ENCODE measurements at regions not wholly inside any gene's neighbourhood (a gene's known extent, or its start where the extent isn't known, plus 50 kb on each side); places are given as distances from the start of the nearest gene placed in this dataset.

DNA sequence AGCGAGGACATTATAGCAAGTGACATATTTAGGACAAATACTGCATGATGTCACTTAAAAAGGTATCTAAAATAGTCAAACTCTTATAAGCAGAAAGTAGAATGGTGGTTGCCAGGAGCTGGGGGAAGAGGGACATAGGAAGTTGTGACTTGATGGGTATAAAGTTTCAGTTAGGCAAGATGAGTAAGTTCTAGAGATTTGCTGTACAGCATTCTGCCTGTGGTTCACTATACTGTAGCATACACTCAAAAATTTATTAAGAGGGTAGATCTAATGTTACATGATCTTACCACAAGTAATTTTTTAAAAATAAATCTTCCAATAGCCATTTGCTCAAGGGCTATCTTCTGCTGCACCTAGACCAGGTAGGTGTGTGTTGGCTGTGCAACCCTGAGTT, 78.1 kb upstream of the NPAS2 start:
- ATAC-seq (no peak), FAIRE-seq (no peak)

More for the DNA sequence above, 78.1 kb upstream of the NPAS2 start:
- Histone ChIP-seq H4K20me1 (ENCODE audit: control insufficient read depth, insufficient read depth) (no peaks in the 10 kb centered on the region), H3K4me3 (no peak overlapping the region), H3K27me3 (replicated peaks in 1 of 2; ENCODE audit: control insufficient read depth in 2 of 2, insufficient read depth in 2 of 2, low read length in 1 of 2) (no peaks in the 10 kb centered on the region), H3K9ac (ENCODE audit: control insufficient read depth, insufficient read depth, low read length) (no peak overlapping the region), H3K9me3 (replicated peaks; ENCODE audit: control insufficient read depth, insufficient read depth, low read length) (no peaks in the 10 kb centered on the region), H3K4me2 (ENCODE audit: control insufficient read depth, insufficient read depth) (no peak overlapping the region), H3K36me3 (ENCODE audit: control insufficient read depth in 2 of 2, insufficient read depth in 2 of 2, low read length in 1 of 2) (no peaks in the 10 kb centered on the region), H3K79me2 (ENCODE audit: control insufficient read depth, insufficient read depth, low read length) (no peaks in the 10 kb centered on the region), H2AFZ (ENCODE audit: control insufficient read depth, low read depth, low read length) (no peak overlapping the region), H3K4me1 (ENCODE audit: control insufficient read depth, insufficient read depth, low read length) (no peaks in the 10 kb centered on the region), H3K27ac (ENCODE audit: control insufficient read depth, insufficient read depth) (no peak overlapping the region)
- ChIA-PET RAD21 (ENCODE audit: unreplicated experiment) (no interaction called here), SMC1A (ENCODE audit: uncharacterized antibody, unreplicated experiment) (no interaction called here), POLR2A (no interaction called here), CTCF (no interaction called here)
- DNase-seq (ENCODE audit: low read depth, low spot score), result no peak
- no peak for TF ChIP-seq ATF3 (IDR thresholded peaks at IDR 0.05; ENCODE audit: borderline replicate concordance, extremely low read depth, low read depth, low read length)
- TF ChIP-seq, protein P1, sequence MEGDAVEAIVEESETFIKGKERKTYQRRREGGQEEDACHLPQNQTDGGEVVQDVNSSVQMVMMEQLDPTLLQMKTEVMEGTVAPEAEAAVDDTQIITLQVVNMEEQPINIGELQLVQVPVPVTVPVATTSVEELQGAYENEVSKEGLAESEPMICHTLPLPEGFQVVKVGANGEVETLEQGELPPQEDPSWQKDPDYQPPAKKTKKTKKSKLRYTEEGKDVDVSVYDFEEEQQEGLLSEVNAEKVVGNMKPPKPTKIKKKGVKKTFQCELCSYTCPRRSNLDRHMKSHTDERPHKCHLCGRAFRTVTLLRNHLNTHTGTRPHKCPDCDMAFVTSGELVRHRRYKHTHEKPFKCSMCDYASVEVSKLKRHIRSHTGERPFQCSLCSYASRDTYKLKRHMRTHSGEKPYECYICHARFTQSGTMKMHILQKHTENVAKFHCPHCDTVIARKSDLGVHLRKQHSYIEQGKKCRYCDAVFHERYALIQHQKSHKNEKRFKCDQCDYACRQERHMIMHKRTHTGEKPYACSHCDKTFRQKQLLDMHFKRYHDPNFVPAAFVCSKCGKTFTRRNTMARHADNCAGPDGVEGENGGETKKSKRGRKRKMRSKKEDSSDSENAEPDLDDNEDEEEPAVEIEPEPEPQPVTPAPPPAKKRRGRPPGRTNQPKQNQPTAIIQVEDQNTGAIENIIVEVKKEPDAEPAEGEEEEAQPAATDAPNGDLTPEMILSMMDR (IDR thresholded peaks at IDR 0.05 in 2 of 3, conservative IDR thresholded peaks at IDR 0.05 in 1 of 3; ENCODE audit: control insufficient read depth in 2 of 3, extremely low read depth in 1 of 3, insufficient read depth in 1 of 3, low read depth in 3 of 3, low read length in 3 of 3), result no peak
- TF ChIP-seq KAT2A (conservative IDR thresholded peaks at IDR 0.05; ENCODE audit: control insufficient read depth, low read depth, low read length), result no peak
- no peak for TF ChIP-seq ESRRA (IDR thresholded peaks at IDR 0.05; ENCODE audit: low read length)
- TF ChIP-seq RAD21 (IDR thresholded peaks at IDR 0.05; ENCODE audit: insufficient read depth, low read depth, low read length), result no peak
- no peak for TF ChIP-seq CBX5 (IDR thresholded peaks at IDR 0.05; ENCODE audit: low read depth)
- TF ChIP-seq PKNOX1 (IDR thresholded peaks at IDR 0.05), result no peak
- TF ChIP-seq RELA (IDR thresholded peaks at IDR 0.05; ENCODE audit: borderline replicate concordance, partially characterized antibody), result no peak
- no peak for TF ChIP-seq PAX5 (IDR thresholded peaks at IDR 0.05; ENCODE audit: borderline replicate concordance, low read depth, low read length)
- TF ChIP-seq ZBED1 (IDR thresholded peaks at IDR 0.05; ENCODE audit: borderline replicate concordance), result no peak
- 38% methylated on average over 1 of the region's 1 CpG for WGBS (ENCODE audit: insufficient coverage, insufficient replicate concordance, low lambda C conversion rate, missing lambda C conversion rate)
- intact Hi-C loops (cut with micrococcal nuclease; ENCODE audit: unreplicated experiment), result no loop called here
- BruUV-seq (replicated peaks), result no TSS peak
- in situ Hi-C loops (cut with MboI), result no loop called here

All from GM12878 (cell line).